Gastroesophageal sphincter (tissue), 4 donors: ENCODE measurements at regions not wholly inside any gene's neighbourhood (a gene's known extent, or its start where the extent isn't known, plus 50 kb on each side); places are given as distances from the start of the nearest gene placed in this dataset.

ENCODE experiments used
- ATAC-seq: fragments of 150-250 bp; one replicate; pipeline ENCODE4 v1.9.1; 2016; ENCODE audit warnings: mild to moderate bottlenecking, moderate library complexity
- H3K27ac ChIP-seq, 4 donors: fragments of 200-600 bp; sonication (generic) in 3 of 4; 1 replicate in 3 of 4; 2 replicates in 1 of 4; pipeline ENCODE4 v1.5.1; 2016 to 2019
- H3K27me3 ChIP-seq: fragments of 200-600 bp; sonication (generic); one replicate; pipeline ENCODE4 v1.5.1; 2019
- H3K36me3 ChIP-seq, 2 donors: fragments of 200-600 bp; sonication (generic); one replicate each; pipeline ENCODE4 v1.5.1; 2019; ENCODE audit warnings: control low read depth in 1 of 2
- H3K4me1 ChIP-seq, 3 donors: fragments of 200-600 bp; sonication (generic); 1 replicate in 2 of 3; 2 replicates in 1 of 3; pipeline ENCODE4 v1.5.1; 2016 to 2019; ENCODE audit warnings: control low read depth in 2 of 3
- H3K4me3 ChIP-seq, 2 donors: fragments of 200-600 bp; sonication (generic); one replicate each; pipeline ENCODE4 v1.5.1; 2019; ENCODE audit warnings: mild to moderate bottlenecking in 1 of 2, moderate library complexity in 1 of 2
- H3K9me3 ChIP-seq, 3 donors: fragments of 200-600 bp; sonication (generic); one replicate each; pipeline ENCODE4 v1.5.1; 2017 to 2019; ENCODE audit warnings: control low read depth in 2 of 3
- CTCF ChIP-seq, 4 experiments: fragments of 200-600 bp in 2 of 4; fragments of 450-650 bp in 2 of 4; sonication (generic) in 1 of 4; IDR thresholded peaks; one replicate each; pipeline ENCODE4 v1.5.1; 2017 to 2019; ENCODE audit warnings: antibody characterized with exemption in 4 of 4, mild to moderate bottlenecking in 2 of 4, moderate library complexity in 2 of 4
- EP300 ChIP-seq: sonication (generic); formaldehyde crosslinking; IDR thresholded peaks from one replicate; pipeline ENCODE4 v1.6.1; 2017; ENCODE audit warnings: antibody characterized with exemption, mild to moderate bottlenecking
- POLR2A ChIP-seq, 2 donors: fragments of 450-650 bp; IDR thresholded peaks; one replicate each; pipeline ENCODE4 v1.6.1; 2017; ENCODE audit warnings: antibody characterized with exemption in 2 of 2, mild to moderate bottlenecking in 2 of 2, moderate library complexity in 1 of 2
- POLR2AphosphoS5 ChIP-seq: sonication (generic); formaldehyde crosslinking; IDR thresholded peaks from one replicate; pipeline ENCODE4 v1.6.1; 2017; ENCODE audit warnings: antibody characterized with exemption
- WGBS, 2 donors: methylation state at CpG; one replicate each; pipeline ENCODE4 v1.1.5; 2018; ENCODE audit warnings: low coverage in 1 of 2; 5-methylcytosine and 5-hydroxymethylcytosine counted together

GRCh38 chr6:166842607-166843006 lies 113.7 kb downstream of the RNASET2 start:
- ATAC-seq: no peak

GRCh38 chr6:166841216-166841615 lies 115.1 kb downstream of the RNASET2 start:
- Histone ChIP-seq H3K4me3 (no peak overlapping the region), H3K4me1 (peaks cover 0 to 10% (median 0%) of the 10 kb centered on the region in 3 donors), H3K36me3 (no peaks in the 10 kb centered on the region), H3K27me3 (no peaks in the 10 kb centered on the region), H3K27ac (no peak overlapping the region), H3K9me3 (peaks cover 0 to 3% (median 0%) of the 10 kb centered on the region in 3 donors)
- no peak for ATAC-seq
- WGBS, 2 donors: 93 to 95% methylated on average over 7 of the region's 7 CpGs
- no peak for TF ChIP-seq EP300
- no peak for TF ChIP-seq CTCF (IDR thresholded peaks at IDR 0.05)
- no peak for TF ChIP-seq POLR2AphosphoS5
- no peak for TF ChIP-seq POLR2A (IDR thresholded peaks at IDR 0.05)

More at GRCh38 chr6:166842607-166843006, 113.7 kb downstream of the RNASET2 start:
- TF ChIP-seq POLR2AphosphoS5: no peak
- no peak for TF ChIP-seq CTCF (IDR thresholded peaks at IDR 0.05)
- 80 to 97% methylated on average over 2 to 6 of the region's 10 CpGs for WGBS, 2 donors
- H3K9me3 ChIP-seq: peaks cover 0 to 16% (median 0%) of the 10 kb centered on the region in 3 donors
- H3K36me3 ChIP-seq: no peaks in the 10 kb centered on the region
- peaks cover 0 to 6% (median 0%) of the 10 kb centered on the region in 3 donors for H3K4me1 ChIP-seq
- H3K27ac ChIP-seq: no peak overlapping the region
- no peaks in the 10 kb centered on the region for H3K27me3 ChIP-seq
- H3K4me3 ChIP-seq: no peak overlapping the region

- no peaks in the 10 kb centered on the region for H3K36me3 ChIP-seq
- 40 to 43% methylated on average over 1 of the region's 3 CpGs for WGBS, 2 donors
- no peaks in the 10 kb centered on the region for H3K9me3 ChIP-seq
- TF ChIP-seq EP300: no peak
- TF ChIP-seq CTCF (IDR thresholded peaks at IDR 0.05): no peak
- TF ChIP-seq POLR2AphosphoS5: no peak
- no peak for TF ChIP-seq POLR2A (IDR thresholded peaks at IDR 0.05)
- H3K27ac ChIP-seq: no peak overlapping the region
- no peaks in the 10 kb centered on the region for H3K27me3 ChIP-seq
- H3K4me3 ChIP-seq: no peak overlapping the region
- ATAC-seq: no peak
- H3K4me1 ChIP-seq: peaks cover 0 to 10% (median 0%) of the 10 kb centered on the region in 3 donors
Observed at GRCh38 chr6:166839569-166839968, 116.8 kb downstream of the RNASET2 start.

GRCh38 chr6:166838987-166839386 lies 117.4 kb downstream of the RNASET2 start:
- Histone ChIP-seq H3K36me3 (no peaks in the 10 kb centered on the region), H3K9me3 (no peaks in the 10 kb centered on the region), H3K27me3 (no peaks in the 10 kb centered on the region), H3K27ac (no peak overlapping the region), H3K4me1 (peaks cover 0 to 10% (median 0%) of the 10 kb centered on the region in 3 donors), H3K4me3 (no peak overlapping the region)
- ATAC-seq: no peak
- 73 to 85% methylated on average over 6 to 10 of the region's 10 CpGs for WGBS, 2 donors
- TF ChIP-seq EP300 (no peak), POLR2A (IDR thresholded peaks at IDR 0.05) (no peak), POLR2AphosphoS5 (no peak), CTCF (IDR thresholded peaks at IDR 0.05) (no peak)

GRCh38 chr6:166836785-166837718 lies 119.3 kb downstream of the RNASET2 start:
- TF ChIP-seq POLR2A (IDR thresholded peaks at IDR 0.05): no peak
- no peak for TF ChIP-seq EP300
- TF ChIP-seq POLR2AphosphoS5: no peak
- no peak for TF ChIP-seq CTCF (IDR thresholded peaks at IDR 0.05)
- 65 to 82% methylated on average over 3 to 5 of the region's 33 CpGs for WGBS, 2 donors
- no peaks in the 10 kb centered on the region for H3K36me3 ChIP-seq
- H3K4me3 ChIP-seq: no peak overlapping the region
- peak; percentile 22 for ATAC-seq
- H3K27ac ChIP-seq: no peak overlapping the region
- H3K4me1 ChIP-seq: peaks cover 0 to 10% (median 0%) of the 10 kb centered on the region in 3 donors
- no peaks in the 10 kb centered on the region for H3K9me3 ChIP-seq
- H3K27me3 ChIP-seq: no peaks in the 10 kb centered on the region
